Liver (tissue), 8 donors: ENCODE measurements at regions not wholly inside any gene's neighbourhood (a gene's known extent, or its start where the extent isn't known, plus 50 kb on each side); places are given as distances from the start of the nearest gene placed in this dataset.

Experiments
- DNase-seq: peaks from one replicate; pipeline ENCODE4 v3.0.0-alpha.2; 2017; ENCODE audit warnings: low spot score
- H3K27ac ChIP-seq, 2 donors: one replicate each; pipeline ENCODE4 v1.7.0; 2013; ENCODE audit warnings: inconsistent platforms in 2 of 2, low read length in 2 of 2, control low read depth in 1 of 2, low read depth in 1 of 2, mild to moderate bottlenecking in 1 of 2
- H3K27me3 ChIP-seq, 4 donors: one replicate each; pipeline versions ENCODE4 v1.6.1 to v1.7.0; 2013; ENCODE audit warnings: low read length in 3 of 4, inconsistent platforms in 1 of 4, mild to moderate bottlenecking in 1 of 4, moderate library complexity in 1 of 4; ENCODE audit not compliant: control insufficient read depth in 4 of 4, insufficient read depth in 4 of 4
- H3K36me3 ChIP-seq, 4 donors: one replicate each; pipeline versions ENCODE4 v1.6.1 to v1.7.0; 2013; ENCODE audit warnings: low read length in 3 of 4, mild to moderate bottlenecking in 3 of 4, low read depth in 1 of 4, moderate library complexity in 1 of 4; ENCODE audit not compliant: control insufficient read depth in 4 of 4, insufficient read depth in 3 of 4
- H3K4me1 ChIP-seq, 4 donors: one replicate each; pipeline versions ENCODE4 v1.6.1 to v1.7.0; 2013; ENCODE audit warnings: low read length in 3 of 4, mild to moderate bottlenecking in 3 of 4, moderate library complexity in 1 of 4; ENCODE audit not compliant: control insufficient read depth in 4 of 4, insufficient read depth in 4 of 4
- H3K4me3 ChIP-seq, 3 donors: one replicate each; pipeline versions ENCODE4 v1.6.1 to v1.7.0; 2013; ENCODE audit warnings: low read length in 3 of 3, control low read depth in 1 of 3, low read depth in 1 of 3, mild to moderate bottlenecking in 1 of 3
- H3K9ac ChIP-seq, 2 donors: one replicate each; pipeline ENCODE4 v1.7.0; 2013; ENCODE audit warnings: low read length in 2 of 2, mild to moderate bottlenecking in 2 of 2, moderate library complexity in 2 of 2, control low read depth in 1 of 2, low read depth in 1 of 2
- H3K9me3 ChIP-seq, 4 donors: one replicate each; pipeline versions ENCODE4 v1.6.1 to v1.7.0; 2013; ENCODE audit warnings: low read length in 3 of 4; ENCODE audit not compliant: control insufficient read depth in 4 of 4
- ATF3 ChIP-seq: IDR thresholded peaks from 2 replicates; pipeline ENCODE4 v1.6.1; 2016; ENCODE audit warnings: antibody characterized with exemption
- CTCF ChIP-seq: fragments of 150-350 bp; IDR thresholded peaks from 2 replicates; pipeline ENCODE4 v1.5.1; 2017; ENCODE audit warnings: improper control_type of control experiment, low read depth, low read length; ENCODE audit not compliant: missing input control
- EGR1 ChIP-seq, 2 donors: IDR thresholded peaks; 2 replicates each; pipeline ENCODE4 v1.6.1; 2016 to 2018; ENCODE audit warnings: antibody characterized with exemption in 2 of 2, low read depth in 2 of 2
- FOXA2 ChIP-seq: IDR thresholded peaks from 2 replicates; pipeline ENCODE4 v1.6.1; 2016; ENCODE audit warnings: antibody characterized with exemption
- HNF4A ChIP-seq, 2 donors: conservative IDR thresholded peaks; 2 replicates each; pipeline ENCODE4 v1.6.1; 2016; ENCODE audit warnings: antibody characterized with exemption in 2 of 2, mild to moderate bottlenecking in 2 of 2
- JUND ChIP-seq, 2 donors: IDR thresholded peaks; 2 replicates each; pipeline ENCODE4 v1.6.1; 2016; ENCODE audit warnings: antibody characterized with exemption in 2 of 2
- MAX ChIP-seq: IDR thresholded peaks from 2 replicates; pipeline ENCODE4 v1.6.1; 2016; ENCODE audit warnings: antibody characterized with exemption
- NR2F2 ChIP-seq: IDR thresholded peaks from 2 replicates; pipeline ENCODE4 v1.6.1; 2016; ENCODE audit warnings: antibody characterized with exemption
- RAD21 ChIP-seq, 2 donors: IDR thresholded peaks; 2 replicates each; pipeline ENCODE4 v1.6.1; 2016; ENCODE audit warnings: antibody characterized with exemption in 2 of 2, mild to moderate bottlenecking in 2 of 2
- REST ChIP-seq: IDR thresholded peaks from 2 replicates; pipeline ENCODE4 v1.6.1; 2016; ENCODE audit warnings: antibody characterized with exemption, mild to moderate bottlenecking
- TAF1 ChIP-seq: conservative IDR thresholded peaks from 2 replicates; pipeline ENCODE4 v1.6.1; 2016; ENCODE audit warnings: antibody characterized with exemption, mild to moderate bottlenecking
- YY1 ChIP-seq: IDR thresholded peaks from 2 replicates; pipeline ENCODE4 v1.6.1; 2016; ENCODE audit warnings: antibody characterized with exemption, mild to moderate bottlenecking
- ZBTB33 ChIP-seq: IDR thresholded peaks from 2 replicates; pipeline ENCODE4 v1.6.1; 2016; ENCODE audit warnings: antibody characterized with exemption
- WGBS: extraction: QIAGEN DNeasy Blood & Tissue Kit; methylation state at CpG from one replicate; pipeline ENCODE4 v1.1.7; 2013; 5-methylcytosine and 5-hydroxymethylcytosine counted together
- donor health status: healthy.
- donor health status: healthy.
- donor health status: healthy.
- donor health status: healthy.
- donor health status: healthy.

GRCh38 chr10:46223064-46223480, 63.7 kb upstream of the ANTXRL start:
- Histone ChIP-seq H3K27me3 (no peaks in the 10 kb centered on the region), H3K27ac (no peak overlapping the region), H3K9me3 (no peaks in the 10 kb centered on the region), H3K9ac (no peak overlapping the region), H3K4me3 (no peak overlapping the region), H3K4me1 (no peaks in the 10 kb centered on the region), H3K36me3 (no peaks in the 10 kb centered on the region)
- 94% methylated on average over 5 of the region's 5 CpGs for WGBS
- no peak for DNase-seq
- TF ChIP-seq FOXA2 (no peak), JUND (IDR thresholded peaks at IDR 0.05) (no peak), CTCF (no peak), RAD21 (IDR thresholded peaks at IDR 0.05) (peak in 1 of 2 donors; percentile 26), YY1 (no peak)

GRCh38 chr10:46223626-46224413, 63.0 kb upstream of the ANTXRL start:
- Histone ChIP-seq H3K4me3 (no peak overlapping the region), H3K27ac (no peak overlapping the region), H3K9ac (no peak overlapping the region), H3K36me3 (no peaks in the 10 kb centered on the region), H3K4me1 (no peaks in the 10 kb centered on the region), H3K9me3 (no peaks in the 10 kb centered on the region), H3K27me3 (no peaks in the 10 kb centered on the region)
- peak; percentile 30 for DNase-seq
- WGBS: 96% methylated on average over 10 of the region's 10 CpGs
- TF ChIP-seq TAF1: no peak
- TF ChIP-seq ZBTB33: no peak
- no peak for TF ChIP-seq RAD21 (IDR thresholded peaks at IDR 0.05)
- no peak for TF ChIP-seq MAX
- no peak for TF ChIP-seq NR2F2
- TF ChIP-seq HNF4A (conservative IDR thresholded peaks at IDR 0.05): no peak
- TF ChIP-seq CTCF: no peak
- TF ChIP-seq YY1: no peak
- TF ChIP-seq EGR1 (IDR thresholded peaks at IDR 0.05; ENCODE audit: low read depth in 2 of 2): no peak
- no peak for TF ChIP-seq REST
- TF ChIP-seq ATF3: no peak
- TF ChIP-seq JUND (IDR thresholded peaks at IDR 0.05): no peak
